ENCODE measurements at regions not wholly inside any gene's neighbourhood (a gene's known extent, or its start where the extent isn't known, plus 50 kb on each side); places are given as distances from the start of the nearest gene placed in this dataset.

DNA sequence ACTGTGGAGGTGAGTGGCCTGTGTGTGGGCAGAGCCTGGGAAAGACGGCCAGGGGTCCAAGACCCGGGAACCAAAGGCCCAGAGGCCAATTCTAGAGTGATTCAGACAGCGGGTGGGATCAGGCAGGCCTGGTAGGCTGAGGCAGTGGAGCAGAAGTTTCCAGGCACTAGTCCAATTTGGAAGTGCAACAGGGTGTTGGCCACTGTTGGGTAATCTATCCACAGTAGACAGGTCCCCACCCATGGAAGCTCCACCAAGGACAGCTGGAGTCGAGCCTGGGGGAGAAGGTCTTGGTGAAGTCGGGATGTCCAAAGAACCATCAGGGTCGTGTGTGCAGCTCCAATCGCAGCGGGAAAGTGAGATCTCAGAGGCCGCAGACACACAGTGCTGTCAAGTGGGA lies 125.8 kb upstream of the COPS8 start:
- Histone ChIP-seq H3K36me3 (ENCODE audit: insufficient read depth, low read length) (no peaks in the 10 kb centered on the region), H3K27ac (no peak overlapping the region), H3K4me3 (no peak overlapping the region), H3K9me3 (ENCODE audit: low read depth, low read length) (no peaks in the 10 kb centered on the region), H3K9ac (ENCODE audit: insufficient read length) (no peak overlapping the region)
- TF ChIP-seq FOXP2 (optimal IDR thresholded peaks at IDR 0.05; ENCODE audit: control extremely low read depth, extremely low read length, insufficient read depth) (no peak), EZH2 (IDR thresholded peaks at IDR 0.05) (no peak), POLR2AphosphoS5 (IDR thresholded peaks at IDR 0.05; ENCODE audit: borderline replicate concordance, low read depth, low read length) (no peak)
- DNase-seq (ENCODE audit: low read depth, low spot score) = no peak

DNA sequence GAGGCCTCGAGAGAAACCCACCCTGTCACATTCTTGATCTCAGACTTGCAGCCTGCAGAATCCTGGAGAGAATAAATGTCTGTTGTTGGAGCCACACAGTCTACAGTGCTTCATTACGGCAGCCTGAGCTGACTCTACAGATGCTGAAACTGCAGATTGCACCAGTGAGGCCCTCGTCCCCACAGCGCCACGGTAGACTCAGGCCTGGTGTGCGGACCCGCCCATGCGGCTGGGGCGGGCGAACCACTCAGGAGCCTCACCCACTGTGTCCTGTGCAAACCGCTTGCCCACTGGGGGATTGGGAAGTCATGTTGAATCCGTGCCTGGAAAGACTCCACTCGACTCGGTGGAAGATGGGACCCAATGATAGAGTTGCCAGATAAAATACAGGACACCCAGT lies 125.2 kb upstream of the COPS8 start:
- no peak for DNase-seq (ENCODE audit: low read depth, low spot score)
- no peaks in the 10 kb centered on the region for H3K36me3 ChIP-seq (ENCODE audit: insufficient read depth, low read length)

DNA sequence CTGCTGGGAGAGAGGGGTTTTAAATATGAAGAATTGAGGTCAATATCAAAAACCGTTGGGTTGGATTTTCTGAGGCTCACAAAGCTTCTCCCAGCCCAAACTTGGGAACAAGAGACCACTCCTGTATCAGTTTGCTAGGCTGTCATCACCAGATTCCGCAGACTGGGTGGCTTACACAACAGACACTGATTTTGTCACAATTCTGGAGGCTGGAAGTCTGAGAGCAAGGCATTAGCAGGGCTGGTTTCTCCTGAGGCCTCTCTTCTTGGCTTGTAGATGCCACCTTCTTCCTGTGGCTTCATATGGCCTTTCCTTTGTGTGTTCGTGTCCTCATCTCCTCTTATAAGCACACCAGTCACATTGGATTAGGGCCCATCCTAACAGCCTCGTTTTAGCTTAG lies 122.9 kb upstream of the COPS8 start:
- H3K9me3 ChIP-seq (ENCODE audit: low read depth, low read length) = no peaks in the 10 kb centered on the region
- no peak for DNase-seq (ENCODE audit: low read depth, low spot score)
- H3K4me3 ChIP-seq = no peak overlapping the region
- H3K9ac ChIP-seq (ENCODE audit: insufficient read length) = no peak overlapping the region
- TF ChIP-seq POLR2AphosphoS5 (IDR thresholded peaks at IDR 0.05; ENCODE audit: borderline replicate concordance, low read depth, low read length) (no peak), FOXP2 (optimal IDR thresholded peaks at IDR 0.05; ENCODE audit: control extremely low read depth, extremely low read length, insufficient read depth) (no peak), EZH2 (IDR thresholded peaks at IDR 0.05) (no peak)
- H3K36me3 ChIP-seq (ENCODE audit: insufficient read depth, low read length) = no peaks in the 10 kb centered on the region
- no peak overlapping the region for H3K27ac ChIP-seq

More for the DNA sequence above, 125.2 kb upstream of the COPS8 start:
- no peak overlapping the region for H3K9ac ChIP-seq (ENCODE audit: insufficient read length)
- no peak overlapping the region for H3K4me3 ChIP-seq
- TF ChIP-seq EZH2 (IDR thresholded peaks at IDR 0.05) = no peak
- no peak for TF ChIP-seq POLR2AphosphoS5 (IDR thresholded peaks at IDR 0.05; ENCODE audit: borderline replicate concordance, low read depth, low read length)
- TF ChIP-seq FOXP2 (optimal IDR thresholded peaks at IDR 0.05; ENCODE audit: control extremely low read depth, extremely low read length, insufficient read depth) = no peak
- H3K9me3 ChIP-seq (ENCODE audit: low read depth, low read length) = no peaks in the 10 kb centered on the region
- H3K27ac ChIP-seq = no peak overlapping the region

DNA sequence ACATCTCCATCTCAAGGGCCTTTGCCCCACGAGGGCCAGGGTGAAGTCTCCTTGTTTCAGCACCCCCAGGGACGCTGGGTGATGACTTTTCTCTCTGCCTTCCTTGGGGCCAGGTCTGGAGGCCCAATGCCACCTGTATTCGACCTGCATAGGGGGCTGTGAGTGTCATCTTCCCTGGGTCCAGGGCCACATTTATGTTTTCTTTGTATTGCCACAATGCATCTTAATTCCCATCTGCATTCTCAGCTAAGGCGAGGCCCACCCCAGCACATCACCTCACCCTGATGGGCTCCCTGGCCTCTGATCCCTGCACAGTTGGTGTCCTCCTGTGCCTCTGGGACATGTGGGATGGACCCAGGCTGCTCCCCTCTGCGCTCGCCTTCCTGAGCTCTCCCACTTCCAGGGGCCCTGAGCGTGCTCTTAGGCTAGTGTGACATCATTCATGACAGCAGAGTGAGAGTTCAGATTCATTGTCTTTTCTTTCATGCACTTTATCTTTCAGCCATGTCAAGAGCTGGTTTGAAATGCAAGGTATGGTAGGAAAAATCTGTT lies 122.0 kb upstream of the COPS8 start:
- no peaks in the 10 kb centered on the region for H3K36me3 ChIP-seq (ENCODE audit: insufficient read depth, low read length)
- no peaks in the 10 kb centered on the region for H3K9me3 ChIP-seq (ENCODE audit: low read depth, low read length)
- no peak overlapping the region for H3K9ac ChIP-seq (ENCODE audit: insufficient read length)
- H3K27ac ChIP-seq = no peak overlapping the region
- H3K4me3 ChIP-seq = no peak overlapping the region
- TF ChIP-seq EZH2 (IDR thresholded peaks at IDR 0.05) = no peak
- no peak for TF ChIP-seq FOXP2 (optimal IDR thresholded peaks at IDR 0.05; ENCODE audit: control extremely low read depth, extremely low read length, insufficient read depth)
- no peak for TF ChIP-seq POLR2AphosphoS5 (IDR thresholded peaks at IDR 0.05; ENCODE audit: borderline replicate concordance, low read depth, low read length)
- no peak for DNase-seq (ENCODE audit: low read depth, low spot score)

DNA sequence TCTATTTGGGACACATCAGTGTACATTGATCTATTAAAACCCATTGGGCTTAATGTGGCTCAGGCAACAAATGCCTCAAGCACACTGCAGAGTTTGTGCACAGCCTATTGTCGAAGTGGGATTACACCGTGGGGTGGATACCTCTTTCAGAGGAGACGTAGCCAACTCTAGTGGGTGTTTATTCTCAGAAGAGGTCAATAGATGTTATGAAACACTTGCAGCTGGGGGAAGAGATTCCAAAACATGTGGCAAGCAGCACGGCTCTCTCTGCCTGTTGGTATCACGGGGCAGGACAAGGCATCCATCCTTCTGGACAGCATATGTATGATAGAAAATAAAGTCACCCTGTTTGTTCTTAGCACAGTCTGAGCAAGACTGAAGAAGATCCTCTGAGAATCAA lies 121.4 kb upstream of the COPS8 start:
- Histone ChIP-seq H3K9me3 (ENCODE audit: low read depth, low read length) (no peaks in the 10 kb centered on the region), H3K9ac (ENCODE audit: insufficient read length) (no peak overlapping the region), H3K36me3 (ENCODE audit: insufficient read depth, low read length) (no peaks in the 10 kb centered on the region), H3K4me3 (no peak overlapping the region), H3K27ac (no peak overlapping the region)
- TF ChIP-seq EZH2 (IDR thresholded peaks at IDR 0.05) (no peak), POLR2AphosphoS5 (IDR thresholded peaks at IDR 0.05; ENCODE audit: borderline replicate concordance, low read depth, low read length) (no peak), FOXP2 (optimal IDR thresholded peaks at IDR 0.05; ENCODE audit: control extremely low read depth, extremely low read length, insufficient read depth) (no peak)
- DNase-seq (ENCODE audit: low read depth, low spot score) = no peak

DNA sequence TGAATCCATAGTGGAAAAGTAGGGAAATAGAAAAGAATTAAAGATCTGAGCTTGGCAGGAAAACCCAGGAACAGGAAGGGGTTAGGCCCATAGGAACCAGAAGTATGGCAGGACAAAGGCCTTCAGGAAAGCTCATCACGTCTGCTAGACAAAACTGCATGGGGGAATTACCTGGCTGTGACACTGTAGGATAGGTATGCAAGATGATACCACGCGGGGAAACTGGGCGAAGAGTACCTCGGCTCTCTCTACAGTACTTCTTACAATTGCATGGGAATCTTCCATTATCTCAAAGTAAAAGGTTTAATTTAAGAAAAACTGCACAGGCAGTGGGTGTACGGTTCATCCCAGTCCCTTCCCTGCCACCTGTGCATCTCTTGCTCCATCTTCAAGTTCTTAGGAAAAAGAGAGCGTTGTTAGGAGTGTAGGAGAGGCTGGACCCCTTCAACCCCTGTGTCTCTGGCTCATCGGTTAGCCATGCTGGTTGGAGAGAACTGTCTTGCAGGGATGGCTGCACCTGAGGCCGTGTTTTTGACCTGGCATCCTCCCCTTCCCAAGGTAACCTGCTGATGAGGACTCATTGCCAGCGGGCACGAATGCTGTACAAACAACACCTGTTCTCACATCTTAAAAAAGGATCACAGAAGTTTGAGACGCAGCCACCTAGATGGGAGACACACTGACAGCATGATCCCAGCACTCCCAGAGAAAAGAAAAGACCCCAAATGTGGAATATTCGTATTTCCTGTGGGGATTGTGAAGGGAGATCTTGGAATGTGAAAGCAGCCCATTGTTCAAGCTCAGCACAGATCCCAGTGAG lies 120.5 kb upstream of the COPS8 start:
- no peak overlapping the region for H3K27ac ChIP-seq
- TF ChIP-seq EZH2 (IDR thresholded peaks at IDR 0.05) (no peak), POLR2AphosphoS5 (IDR thresholded peaks at IDR 0.05; ENCODE audit: borderline replicate concordance, low read depth, low read length) (no peak), FOXP2 (optimal IDR thresholded peaks at IDR 0.05; ENCODE audit: control extremely low read depth, extremely low read length, insufficient read depth) (no peak)
- H3K9ac ChIP-seq (ENCODE audit: insufficient read length) = no peak overlapping the region
- H3K36me3 ChIP-seq (ENCODE audit: insufficient read depth, low read length) = no peaks in the 10 kb centered on the region
- no peak for DNase-seq (ENCODE audit: low read depth, low spot score)
- H3K4me3 ChIP-seq = no peak overlapping the region
- H3K9me3 ChIP-seq (ENCODE audit: low read depth, low read length) = no peaks in the 10 kb centered on the region

DNA sequence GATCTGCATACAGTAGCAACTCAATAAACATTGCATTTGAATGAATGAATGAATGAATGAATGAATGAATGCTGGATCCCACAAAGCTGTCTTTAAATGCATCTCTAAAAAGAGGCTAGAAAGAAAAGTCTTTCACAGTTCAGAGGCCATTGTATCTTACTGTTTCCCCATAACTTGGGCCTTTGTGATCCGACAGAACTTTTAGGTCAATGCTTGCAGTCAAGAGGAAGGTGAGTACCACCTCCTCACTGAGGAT lies 119.9 kb upstream of the COPS8 start:
- TF ChIP-seq POLR2AphosphoS5 (IDR thresholded peaks at IDR 0.05; ENCODE audit: borderline replicate concordance, low read depth, low read length) = no peak
- no peak for TF ChIP-seq FOXP2 (optimal IDR thresholded peaks at IDR 0.05; ENCODE audit: control extremely low read depth, extremely low read length, insufficient read depth)
- TF ChIP-seq EZH2 (IDR thresholded peaks at IDR 0.05) = no peak
- Histone ChIP-seq H3K4me3 (no peak overlapping the region), H3K9me3 (ENCODE audit: low read depth, low read length) (no peaks in the 10 kb centered on the region), H3K27ac (no peak overlapping the region), H3K9ac (ENCODE audit: insufficient read length) (no peak overlapping the region), H3K36me3 (ENCODE audit: insufficient read depth, low read length) (no peaks in the 10 kb centered on the region)
- no peak for DNase-seq (ENCODE audit: low read depth, low spot score)

DNA sequence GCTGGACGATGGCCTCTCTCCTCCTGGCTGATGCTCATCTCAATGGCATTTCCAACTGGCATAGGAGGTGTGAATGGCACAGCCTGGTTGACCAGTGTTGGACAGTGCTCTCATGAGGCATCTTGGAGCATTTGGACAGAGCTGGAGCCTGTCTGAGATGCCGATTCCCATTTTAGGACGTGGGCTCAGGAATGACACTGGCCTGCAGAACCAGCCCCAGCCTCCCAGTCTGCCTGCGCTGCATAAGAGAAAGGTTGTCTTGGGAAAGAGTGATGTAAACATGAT lies 118.2 kb upstream of the COPS8 start:
- no peak for TF ChIP-seq POLR2AphosphoS5 (IDR thresholded peaks at IDR 0.05; ENCODE audit: borderline replicate concordance, low read depth, low read length)
- TF ChIP-seq FOXP2 (optimal IDR thresholded peaks at IDR 0.05; ENCODE audit: control extremely low read depth, extremely low read length, insufficient read depth) = no peak
- TF ChIP-seq EZH2 (IDR thresholded peaks at IDR 0.05) = no peak
- Histone ChIP-seq H3K9me3 (ENCODE audit: low read depth, low read length) (no peaks in the 10 kb centered on the region), H3K9ac (ENCODE audit: insufficient read length) (no peak overlapping the region), H3K36me3 (ENCODE audit: insufficient read depth, low read length) (no peaks in the 10 kb centered on the region), H3K27ac (no peak overlapping the region), H3K4me3 (no peak overlapping the region)
- DNase-seq (ENCODE audit: low read depth, low spot score) = no peak
